GM12878 (cell line): ENCODE measurements at regions not wholly inside any gene's neighbourhood (a gene's known extent, or its start where the extent isn't known, plus 50 kb on each side); places are given as distances from the start of the nearest gene placed in this dataset.

Experiments
- ATAC-seq: fragments of 200-7000 bp; cut with Tn5 transposase; 3 replicates; pipeline ENCODE4 v1.9.1; 2020; ENCODE audit warnings: mild to moderate bottlenecking, moderate library complexity
- BruUV-seq: library from RNA; stranded (reverse); fragments of 400-500 nt; replicated peaks from 2 replicates; lab custom pipeline; 2021; lab: Mats Ljungman, UMichigan
- CTCF ChIA-PET: fragments of 300-600 bp; sonication (Branson Sonifier 250); formaldehyde crosslinking; extraction: SDS; loops from one replicate; lab custom pipeline; 2021; ENCODE audit warnings: inconsistent platforms; lab: Yijun Ruan, JAX
- POLR2A ChIA-PET: fragments of 350-600 bp; formaldehyde crosslinking; extraction: SDS; loops from one replicate; lab custom pipeline; 2021; ENCODE audit warnings: inconsistent platforms; lab: Charles Lee
- RAD21 ChIA-PET: fragments of 300-600 bp; sonication (Branson Sonifier 250); formaldehyde crosslinking; loops from one replicate; lab custom pipeline; 2023; ENCODE audit warnings: antibody characterized with exemption; ENCODE audit not compliant: unreplicated experiment; lab: Charles Lee
- SMC1A ChIA-PET: fragments of 300-600 bp; sonication (Branson Sonifier 250); formaldehyde crosslinking; loops from one replicate; lab custom pipeline; 2023; ENCODE audit not compliant: unreplicated experiment, uncharacterized antibody; lab: Charles Lee
- DNase-seq: peaks from one replicate; pipeline ENCODE4 v3.0.0-alpha.2; 2011; ENCODE audit warnings: low read depth, low spot score
- FAIRE-seq: peaks from 3 replicates; lab custom pipeline; 2011; peaks lifted over from hg19 to GRCh38; lab: Jason Lieb, UNC
- H2AFZ ChIP-seq: 2 replicates; pipeline ENCODE4 v1.6.0; 2011; ENCODE audit warnings: low read depth, low read length, control low read depth; ENCODE audit not compliant: control insufficient read depth
- H3K27ac ChIP-seq: 2 replicates; pipeline ENCODE4 v1.5.1; 2011; ENCODE audit warnings: control low read depth; ENCODE audit not compliant: control insufficient read depth, insufficient read depth
- H3K27me3 ChIP-seq, 2 experiments: replicated peaks in 1 of 2; 2 replicates each; pipeline versions ENCODE4 v1.6.0 to v1.6.1; 2011; ENCODE audit warnings: low read length in 1 of 2; ENCODE audit not compliant: control insufficient read depth in 2 of 2, insufficient read depth in 2 of 2
- H3K36me3 ChIP-seq, 2 experiments: 2 replicates each; pipeline ENCODE4 v1.5.1; 2011; ENCODE audit warnings: low read length in 1 of 2; ENCODE audit not compliant: control insufficient read depth in 2 of 2, insufficient read depth in 2 of 2
- H3K4me1 ChIP-seq: 2 replicates; pipeline ENCODE4 v1.6.1; 2011; ENCODE audit warnings: mild to moderate bottlenecking, low read length, moderate library complexity, mixed read lengths; ENCODE audit not compliant: control insufficient read depth, insufficient read depth
- H3K4me2 ChIP-seq: 2 replicates; pipeline ENCODE4 v1.6.0; 2011; ENCODE audit warnings: control low read depth; ENCODE audit not compliant: control insufficient read depth, insufficient read depth
- H3K4me3 ChIP-seq: fragments of 200-600 bp; sonication (generic); 2 replicates; pipeline ENCODE4 v1.5.1; 2016
- H3K79me2 ChIP-seq: 2 replicates; pipeline ENCODE4 v1.6.0; 2011; ENCODE audit warnings: low read length; ENCODE audit not compliant: control insufficient read depth, insufficient read depth
- H3K9ac ChIP-seq: 2 replicates; pipeline ENCODE4 v1.8.0; 2011; ENCODE audit warnings: low read length, control low read depth, mixed read lengths; ENCODE audit not compliant: control insufficient read depth, insufficient read depth
- H3K9me3 ChIP-seq: replicated peaks from 3 replicates; pipeline ENCODE4 v1.5.1; 2011; ENCODE audit warnings: mild to moderate bottlenecking, low read length; ENCODE audit not compliant: control insufficient read depth, insufficient read depth
- H4K20me1 ChIP-seq: 2 replicates; pipeline ENCODE4 v1.6.0; 2011; ENCODE audit not compliant: control insufficient read depth, insufficient read depth
- E2F4 ChIP-seq: IDR thresholded peaks from 2 replicates; pipeline ENCODE4 v1.6.1; 2012; ENCODE audit warnings: low read depth, low read length, improper control_type of control experiment
- IRF4 ChIP-seq: IDR thresholded peaks from 2 replicates; pipeline ENCODE4 v1.6.1; 2011; ENCODE audit warnings: low read depth, low read length
- JUND ChIP-seq: IDR thresholded peaks from 2 replicates; pipeline ENCODE4 v1.6.1; 2012; ENCODE audit warnings: low read depth, mild to moderate bottlenecking, low read length, improper control_type of control experiment, moderate library complexity
- MEF2A ChIP-seq: IDR thresholded peaks from 2 replicates; pipeline ENCODE4 v1.6.1; 2011; ENCODE audit warnings: low read depth, mild to moderate bottlenecking, low read length, moderate library complexity; ENCODE audit not compliant: insufficient read depth
- NR2C1 ChIP-seq: fragments of 450-650 bp; IDR thresholded peaks from 2 replicates; pipeline ENCODE4 v1.6.1; 2017; ENCODE audit warnings: antibody characterized with exemption, mild to moderate bottlenecking, moderate library complexity
- NR2F1 ChIP-seq: fragments of 450-650 bp; conservative IDR thresholded peaks from 2 replicates; pipeline ENCODE4 v1.6.1; 2017; ENCODE audit warnings: mild to moderate bottlenecking
- RBBP5 ChIP-seq: fragments of 200-600 bp; sonication (generic); conservative IDR thresholded peaks from 2 replicates; pipeline ENCODE4 v1.6.1; 2016
- RCOR1 ChIP-seq: conservative IDR thresholded peaks from 2 replicates; pipeline ENCODE4 v1.6.1; 2012; ENCODE audit warnings: low read depth, low read length, improper control_type of control experiment
- RELB ChIP-seq: fragments of 450-650 bp; IDR thresholded peaks from 2 replicates; pipeline ENCODE4 v1.6.1; 2017; ENCODE audit warnings: low read depth, mild to moderate bottlenecking, moderate library complexity
- RUNX3 ChIP-seq: IDR thresholded peaks from 2 replicates; pipeline ENCODE4 v1.6.1; 2012; ENCODE audit warnings: low read length, inconsistent platforms
- TCF12 ChIP-seq: IDR thresholded peaks from 2 replicates; pipeline ENCODE4 v1.6.1; 2011; ENCODE audit warnings: low read depth, mild to moderate bottlenecking, low read length
- TCF3 ChIP-seq: IDR thresholded peaks from 2 replicates; pipeline ENCODE4 v1.6.1; 2012; ENCODE audit warnings: low read depth, mild to moderate bottlenecking, low read length, borderline replicate concordance; ENCODE audit not compliant: insufficient read depth
- ZBTB33 ChIP-seq: fragments of 450-650 bp; IDR thresholded peaks from 2 replicates; pipeline ENCODE4 v1.6.1; 2017; ENCODE audit warnings: mild to moderate bottlenecking
- ZBTB4 ChIP-seq: fragments of 450-650 bp; formaldehyde crosslinking; IDR thresholded peaks from 2 replicates; pipeline ENCODE4 v1.4.0; 2022; ENCODE audit warnings: mild to moderate bottlenecking, moderate library complexity
- WGBS: methylation state at CpG from one replicate; pipeline ENCODE4 v1.1.6; 2016; ENCODE audit warnings: low lambda C conversion rate; ENCODE audit not compliant: insufficient replicate concordance, insufficient coverage; ENCODE audit errors: missing lambda C conversion rate; 5-methylcytosine and 5-hydroxymethylcytosine counted together
- in situ Hi-C: fragments of 300-500 bp; cut with MboI; formaldehyde crosslinking; loops from 9 replicates; pipeline ENCODE4 v1.14.3; 2018; ENCODE audit warnings: mixed read lengths
- intact Hi-C: fragments of 100-400 bp; cut with micrococcal nuclease; formaldehyde crosslinking; loops from one replicate; pipeline ENCODE4 v1.14.2; 2022; ENCODE audit not compliant: unreplicated experiment

DNA sequence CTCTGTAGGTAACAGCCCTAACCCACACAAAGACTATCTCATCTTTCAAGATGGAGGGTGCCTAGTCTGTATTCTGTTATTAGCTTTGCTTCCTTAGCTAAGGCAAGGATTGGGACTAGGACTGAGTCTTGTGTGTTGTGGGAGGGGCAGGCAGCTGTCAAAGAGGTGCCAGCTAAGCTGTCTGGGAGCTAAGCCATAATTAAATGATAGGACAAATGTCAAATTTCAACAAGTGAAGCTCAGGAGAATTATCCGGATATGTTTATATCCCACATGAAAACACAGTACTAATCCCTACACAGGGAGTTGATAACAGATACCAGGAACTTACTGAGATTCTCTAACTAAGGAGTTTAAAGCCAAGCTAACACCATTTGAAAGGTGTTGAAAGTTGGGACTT lies 70.5 kb upstream of the NGF start:
- Histone ChIP-seq H2AFZ (no peak overlapping the region), H3K9me3 (no peaks in the 10 kb centered on the region), H3K27me3 (no peaks in the 10 kb centered on the region; a peak in 2 of 4 replicates), H3K36me3 (no peaks in the 10 kb centered on the region), H3K4me3 (no peak overlapping the region), H3K4me1 (no peaks in the 10 kb centered on the region), H3K27ac (no peak overlapping the region), H4K20me1 (no peaks in the 10 kb centered on the region), H3K79me2 (no peaks in the 10 kb centered on the region), H3K9ac (no peak overlapping the region), H3K4me2 (no peak overlapping the region)
- ATAC-seq (no peak), FAIRE-seq (no peak), DNase-seq (no peak)
- in situ Hi-C loops = no loop called here
- ChIA-PET SMC1A (interaction anchor here (0.7 kb wide), 1 partner anchor 27 kb away, joined by 3 read pairs; no protein-coding TSS in a partner anchor), POLR2A (no interaction called here), RAD21 (no interaction called here), CTCF (no interaction called here)
- TF ChIP-seq JUND = no peak
- TF ChIP-seq IRF4 = no peak
- no peak for TF ChIP-seq ZBTB33
- TF ChIP-seq NR2C1 = no peak
- no peak for TF ChIP-seq TCF3
- no peak for TF ChIP-seq RBBP5
- no peak for TF ChIP-seq RCOR1
- TF ChIP-seq RUNX3 = no peak
- no peak for TF ChIP-seq E2F4
- TF ChIP-seq ZBTB4 (CRISPR knock-in tag) = no peak
- no peak for TF ChIP-seq NR2F1
- TF ChIP-seq TCF12 = no peak
- TF ChIP-seq RELB = no peak
- TF ChIP-seq MEF2A = no peak
- BruUV-seq = no TSS peak
- 8% methylated on average over 1 of the region's 1 CpG for WGBS
- intact Hi-C loops = no loop called here
